ENCODE measurements at regions not wholly inside any gene's neighbourhood (a gene's known extent, or its start where the extent isn't known, plus 50 kb on each side); places are given as distances from the start of the nearest gene placed in this dataset.

DNA sequence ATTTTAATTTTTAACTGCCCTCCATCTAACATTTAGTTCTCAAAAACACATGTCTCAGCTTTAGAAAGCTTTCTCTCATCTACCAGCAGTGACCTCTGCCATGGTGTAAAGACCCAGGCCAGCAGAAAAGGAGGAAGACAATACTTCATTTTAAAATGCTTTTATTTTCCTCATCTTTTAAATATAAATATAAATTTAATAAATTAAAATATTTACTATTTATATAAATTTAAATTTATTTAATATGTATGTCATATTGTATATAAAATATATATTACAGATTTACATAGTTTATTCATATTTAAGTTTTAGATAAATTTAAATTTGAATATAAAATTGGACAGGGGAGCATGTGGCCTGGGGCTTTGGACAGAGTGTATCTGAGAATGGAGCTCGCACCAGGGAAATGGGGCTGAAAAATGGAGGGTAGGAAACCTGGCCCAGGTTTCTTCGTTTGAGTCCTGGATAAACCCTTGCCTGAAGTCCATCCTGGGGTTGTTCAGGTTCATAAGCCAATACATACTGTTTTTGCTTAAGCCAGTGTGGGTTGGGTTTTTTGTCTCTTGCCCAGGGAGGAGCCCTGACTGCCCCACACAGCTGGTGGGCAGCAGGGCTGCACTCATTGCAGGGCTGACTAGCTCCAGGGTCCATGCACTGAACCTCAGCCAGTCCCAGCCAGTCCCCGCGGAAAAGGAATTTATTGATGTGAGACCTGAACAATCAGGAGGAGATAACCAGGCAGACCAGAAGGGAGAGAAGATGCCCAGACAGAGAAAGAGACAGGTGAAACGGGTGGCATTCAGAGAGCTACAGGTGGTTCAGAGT lies 77.3 kb upstream of the LAPTM4A start (continued):
- TF ChIP-seq, protein P1, sequence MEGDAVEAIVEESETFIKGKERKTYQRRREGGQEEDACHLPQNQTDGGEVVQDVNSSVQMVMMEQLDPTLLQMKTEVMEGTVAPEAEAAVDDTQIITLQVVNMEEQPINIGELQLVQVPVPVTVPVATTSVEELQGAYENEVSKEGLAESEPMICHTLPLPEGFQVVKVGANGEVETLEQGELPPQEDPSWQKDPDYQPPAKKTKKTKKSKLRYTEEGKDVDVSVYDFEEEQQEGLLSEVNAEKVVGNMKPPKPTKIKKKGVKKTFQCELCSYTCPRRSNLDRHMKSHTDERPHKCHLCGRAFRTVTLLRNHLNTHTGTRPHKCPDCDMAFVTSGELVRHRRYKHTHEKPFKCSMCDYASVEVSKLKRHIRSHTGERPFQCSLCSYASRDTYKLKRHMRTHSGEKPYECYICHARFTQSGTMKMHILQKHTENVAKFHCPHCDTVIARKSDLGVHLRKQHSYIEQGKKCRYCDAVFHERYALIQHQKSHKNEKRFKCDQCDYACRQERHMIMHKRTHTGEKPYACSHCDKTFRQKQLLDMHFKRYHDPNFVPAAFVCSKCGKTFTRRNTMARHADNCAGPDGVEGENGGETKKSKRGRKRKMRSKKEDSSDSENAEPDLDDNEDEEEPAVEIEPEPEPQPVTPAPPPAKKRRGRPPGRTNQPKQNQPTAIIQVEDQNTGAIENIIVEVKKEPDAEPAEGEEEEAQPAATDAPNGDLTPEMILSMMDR (IDR thresholded peaks at IDR 0.05 in 2 of 3, conservative IDR thresholded peaks at IDR 0.05 in 1 of 3; ENCODE audit: borderline replicate concordance in 1 of 3, insufficient read depth in 1 of 3, low read depth in 2 of 3, low read length in 2 of 3) = no peak
- TF ChIP-seq, protein P2, sequence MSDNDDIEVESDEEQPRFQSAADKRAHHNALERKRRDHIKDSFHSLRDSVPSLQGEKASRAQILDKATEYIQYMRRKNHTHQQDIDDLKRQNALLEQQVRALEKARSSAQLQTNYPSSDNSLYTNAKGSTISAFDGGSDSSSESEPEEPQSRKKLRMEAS (IDR thresholded peaks at IDR 0.05) = no peak
- TF ChIP-seq CBX3 (IDR thresholded peaks at IDR 0.05; ENCODE audit: low read depth) (no peak), REST (IDR thresholded peaks at IDR 0.05; ENCODE audit: low read depth) (no peak), FOSL1 (IDR thresholded peaks at IDR 0.05; ENCODE audit: low read depth) (no peak), ZFX (IDR thresholded peaks at IDR 0.05) (no peak)

DNA sequence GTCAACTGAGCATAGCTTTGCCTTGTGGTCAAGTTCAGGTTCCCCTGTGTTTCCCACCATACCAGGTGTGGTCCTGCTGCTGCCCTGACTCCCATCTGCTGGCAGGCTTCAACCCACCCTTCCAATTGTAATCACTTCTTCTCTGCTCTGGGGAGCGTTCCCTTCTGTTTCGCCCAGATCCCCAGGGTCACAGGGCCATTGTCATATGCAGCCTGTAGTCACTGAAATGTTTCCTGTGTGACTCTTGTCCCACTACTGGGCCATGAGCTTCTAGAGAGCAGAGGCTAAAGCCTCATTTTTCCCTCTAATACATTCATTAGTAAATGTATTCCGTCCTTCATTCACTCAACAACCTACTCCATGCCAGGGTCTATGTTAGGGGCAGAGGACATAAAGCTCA lies 75.0 kb upstream of the LAPTM4A start:
- no TSS peak for BruUV-seq (replicated peaks)
- POLR2A ChIA-PET = no interaction called here
- no peaks in the 10 kb centered on the region for H3K27me3 ChIP-seq (ENCODE audit: insufficient read depth, low read length)

More for the DNA sequence above, 75.0 kb upstream of the LAPTM4A start:
- Histone ChIP-seq H3K36me3 (ENCODE audit: control insufficient read depth in 1 of 2, insufficient read depth in 2 of 2, low read length in 2 of 2) (no peaks in the 10 kb centered on the region), H4K20me1 (ENCODE audit: insufficient read depth) (no peaks in the 10 kb centered on the region), H3K9ac (ENCODE audit: low read length) (no peak overlapping the region), H3K27ac (ENCODE audit: low read depth, low read length) (no peak overlapping the region), H3K9me3 (ENCODE audit: control insufficient read depth in 1 of 2, insufficient read depth in 1 of 2, low read depth in 1 of 2, low read length in 2 of 2) (no peaks in the 10 kb centered on the region), H2AFZ (ENCODE audit: low read depth, low read length, poor library complexity, severe bottlenecking) (no peak overlapping the region), H3K79me2 (ENCODE audit: insufficient read depth, low read length) (no peaks in the 10 kb centered on the region), H3K4me2 (ENCODE audit: low read length) (no peak overlapping the region), H3K4me1 (ENCODE audit: control insufficient read depth in 1 of 2, insufficient read depth in 2 of 2, low read length in 2 of 2) (no peaks in the 10 kb centered on the region), H3K9me2 (ENCODE audit: insufficient read depth) (0 out of 2 replicates have a peak, but pooled peaks cover 3% of the 10 kb centered on the region), H3K4me3 (replicated peaks in 1 of 2; ENCODE audit: low read depth in 1 of 2, low read length in 2 of 2) (no peak overlapping the region)
- TF ChIP-seq, protein P2 (IDR thresholded peaks at IDR 0.05) = no peak
- TF ChIP-seq ZFX (IDR thresholded peaks at IDR 0.05) = no peak
- no peak for TF ChIP-seq REST (IDR thresholded peaks at IDR 0.05; ENCODE audit: low read depth)
- TF ChIP-seq SRF (IDR thresholded peaks at IDR 0.05; ENCODE audit: low read depth) = no peak
- no peak for TF ChIP-seq ATF3 (IDR thresholded peaks at IDR 0.05)
- no peak for TF ChIP-seq EGR1 (IDR thresholded peaks at IDR 0.05; ENCODE audit: low read depth)
- no peak for TF ChIP-seq FOSL1 (IDR thresholded peaks at IDR 0.05; ENCODE audit: low read depth)
- no peak for TF ChIP-seq POLR2AphosphoS5 (IDR thresholded peaks at IDR 0.05; ENCODE audit: low read depth, low read length)
- TF ChIP-seq YY1 (IDR thresholded peaks at IDR 0.05; ENCODE audit: extremely low read depth, insufficient replicate concordance, low read depth, low read length) = no peak
- no peak for ATAC-seq
- ChIA-PET RAD21 (ENCODE audit: low non-redundant PET in 1 of 2, low total read pairs in 2 of 2, uncharacterized antibody in 2 of 2, unreplicated experiment in 2 of 2) (interaction anchor here in 1 of 2 experiments (0.6 kb wide), 1 partner anchor 105 kb away, joined by 3 read pairs; no protein-coding TSS in a partner anchor), CTCF (no interaction called here)
- DNase-seq (ENCODE audit: low read depth, low spot score) = no peak
- intact Hi-C loops (cut with micrococcal nuclease) = loop anchor here (5.0 kb wide), 1 partner anchor 106 kb away; no protein-coding TSS in a partner anchor
